HepG2 (cell line): ENCODE measurements at regions not wholly inside any gene's neighbourhood (a gene's known extent, or its start where the extent isn't known, plus 50 kb on each side); places are given as distances from the start of the nearest gene placed in this dataset.
A peak's percentile ranks its signal among the peaks of the same experiment; 100 is the strongest.

Source experiments
- ATAC-seq: fragments of 200-7000 bp; cut with Tn5 transposase; 3 replicates; pipeline ENCODE4 v1.9.1; 2020; ENCODE audit warnings: mild to moderate bottlenecking, moderate library complexity
- BruUV-seq: library from RNA; stranded (reverse); fragments of 400-500 nt; replicated peaks from 2 replicates; lab custom pipeline; 2021; lab: Mats Ljungman, UMichigan
- CTCF ChIA-PET: fragments of 300-600 bp; formaldehyde crosslinking; extraction: SDS; loops from one replicate; lab custom pipeline; 2021; ENCODE audit warnings: low total read pairs, inconsistent platforms, low intra/inter-chr PET ratio; lab: Yijun Ruan, JAX
- POLR2A ChIA-PET: fragments of 350-600 bp; sonication (Branson Sonifier 250); formaldehyde crosslinking; loops from one replicate; lab custom pipeline; 2020; ENCODE audit warnings: antibody characterized with exemption, inconsistent platforms; lab: Yijun Ruan, JAX
- DNase-seq: peaks from one replicate; pipeline ENCODE4 v3.0.0-alpha.2; 2015; ENCODE audit warnings: low spot score
- FAIRE-seq: peaks from 3 replicates; lab custom pipeline; 2011; peaks lifted over from hg19 to GRCh38; lab: Jason Lieb, UNC
- H2AFZ ChIP-seq: one replicate; pipeline ENCODE4 v1.6.1; 2011; ENCODE audit warnings: low read length, inconsistent platforms
- H3K27ac ChIP-seq: fragments of 300-600 bp; 3 replicates; pipeline ENCODE4 v1.8.0; 2011; ENCODE audit warnings: mixed run types, mild to moderate bottlenecking, mixed read lengths, low read length, inconsistent platforms; ENCODE audit not compliant: insufficient read depth; ENCODE audit errors: extremely low read length
- H3K27me3 ChIP-seq, 2 experiments: fragments of 200-600 bp in 1 of 2; 2 replicates in 1 of 2; 3 replicates in 1 of 2; pipeline versions ENCODE4 v1.6.0 to v1.8.0; 2011; ENCODE audit warnings: low read length in 2 of 2, mild to moderate bottlenecking in 2 of 2, moderate library complexity in 2 of 2, inconsistent platforms in 1 of 2; ENCODE audit not compliant: insufficient read depth in 2 of 2, control insufficient read depth in 1 of 2
- H3K36me3 ChIP-seq, 2 experiments: fragments of 200-600 bp in 1 of 2; replicated peaks in 1 of 2; 2 replicates in 1 of 2; 3 replicates in 1 of 2; pipeline versions ENCODE4 v1.5.1 to v1.8.0; 2011; ENCODE audit warnings: low read length in 2 of 2, inconsistent platforms in 1 of 2; ENCODE audit not compliant: insufficient read depth in 2 of 2, control insufficient read depth in 1 of 2
- H3K4me1 ChIP-seq: 2 replicates; pipeline ENCODE4 v1.5.1; 2012; ENCODE audit warnings: low read length, inconsistent platforms; ENCODE audit not compliant: insufficient read depth
- H3K4me2 ChIP-seq: 2 replicates; pipeline ENCODE4 v1.6.0; 2011; ENCODE audit warnings: low read depth, low read length, inconsistent platforms
- H3K4me3 ChIP-seq, 3 experiments: fragments of 200-600 bp in 1 of 3; sonication (generic), shearing (Covaris generic) in 1 of 3; replicated peaks in 1 of 3; 2 replicates each; pipeline ENCODE4 v1.5.1; 2011 to 2016; ENCODE audit warnings: low read length in 3 of 3, inconsistent platforms in 2 of 3, low read depth in 2 of 3, mild to moderate bottlenecking in 2 of 3, control low read depth in 1 of 3, mixed read lengths in 1 of 3; ENCODE audit not compliant: insufficient read depth in 1 of 3
- H3K79me2 ChIP-seq: one replicate; pipeline ENCODE4 v1.6.1; 2011; ENCODE audit warnings: low read length, inconsistent platforms; ENCODE audit not compliant: insufficient read depth
- H3K9ac ChIP-seq: 2 replicates; pipeline ENCODE4 v1.6.0; 2011; ENCODE audit warnings: mild to moderate bottlenecking, low read depth, low read length, inconsistent platforms; ENCODE audit not compliant: insufficient read depth
- H3K9me3 ChIP-seq: 2 replicates; pipeline ENCODE4 v1.5.1; 2012; ENCODE audit warnings: mild to moderate bottlenecking, low read length
- H4K20me1 ChIP-seq: 2 replicates; pipeline ENCODE4 v1.6.0; 2011; ENCODE audit warnings: inconsistent platforms, mild to moderate bottlenecking, low read length, moderate library complexity; ENCODE audit not compliant: insufficient read depth
- ELK4 ChIP-seq: sonication (generic); formaldehyde crosslinking; IDR thresholded peaks from 2 replicates; pipeline ENCODE4 v1.9.0; 2021; ENCODE audit warnings: missing genetic modification reagents, borderline replicate concordance
- HMG20A ChIP-seq: IDR thresholded peaks from 2 replicates; pipeline ENCODE4 v1.6.1; 2016; ENCODE audit warnings: borderline replicate concordance
- IRF2 ChIP-seq: IDR thresholded peaks from 2 replicates; pipeline ENCODE4 v1.6.1; 2018; ENCODE audit warnings: missing genetic modification reagents, missing compliant biosample characterization
- LCORL ChIP-seq, 2 experiments: fragments of 450-650 bp in 1 of 2; sonication (generic) in 1 of 2; formaldehyde crosslinking in 1 of 2; IDR thresholded peaks; 2 replicates each; pipeline versions ENCODE4 v1.5.0 to v1.6.1; 2017 to 2020; ENCODE audit warnings: antibody characterized with exemption in 1 of 2, missing genetic modification reagents in 1 of 2
- NCOA2 ChIP-seq: sonication (generic); formaldehyde crosslinking; IDR thresholded peaks from 2 replicates; pipeline ENCODE4 v1.8.0; 2022; ENCODE audit warnings: inconsistent platforms
- PITX1 ChIP-seq: sonication (generic); formaldehyde crosslinking; IDR thresholded peaks from 2 replicates; pipeline ENCODE4 v1.5.1; 2020; ENCODE audit warnings: mild to moderate bottlenecking, missing genetic modification reagents
- POLR2AphosphoS5 ChIP-seq: IDR thresholded peaks from 2 replicates; pipeline ENCODE4 v1.6.1; 2012; ENCODE audit warnings: low read depth, low read length
- RAD21 ChIP-seq: fragments of 450-650 bp; formaldehyde crosslinking; IDR thresholded peaks from 2 replicates; pipeline ENCODE4 v1.5.0; 2020; ENCODE audit warnings: mild to moderate bottlenecking
- SIN3B ChIP-seq: fragments of 150-350 bp; IDR thresholded peaks from 2 replicates; pipeline ENCODE4 v1.6.1; 2014; ENCODE audit warnings: low read length
- STAG1 ChIP-seq: sonication (generic); formaldehyde crosslinking; IDR thresholded peaks from 2 replicates; pipeline ENCODE4 v1.4.0; 2020; ENCODE audit warnings: missing genetic modification reagents
- ZMYM4 ChIP-seq: sonication (generic); formaldehyde crosslinking; IDR thresholded peaks from 2 replicates; pipeline ENCODE4 v1.8.1; 2023; ENCODE audit warnings: mild to moderate bottlenecking, missing genetic modification reagents
- ZNF362 ChIP-seq: sonication (generic); formaldehyde crosslinking; IDR thresholded peaks from 2 replicates; pipeline ENCODE4 v1.4.0; 2020; ENCODE audit warnings: missing genetic modification reagents, mild to moderate bottlenecking, borderline replicate concordance
- ZNF496 ChIP-seq: sonication (generic); formaldehyde crosslinking; IDR thresholded peaks from 2 replicates; pipeline ENCODE4 v1.8.1; 2023; ENCODE audit warnings: mild to moderate bottlenecking, moderate library complexity, missing genetic modification reagents; ENCODE audit not compliant: insufficient replicate concordance
- ZNF543 ChIP-seq: sonication (generic); formaldehyde crosslinking; IDR thresholded peaks from 2 replicates; pipeline ENCODE4 v1.4.0; 2020; ENCODE audit warnings: mild to moderate bottlenecking, missing genetic modification reagents
- ZNF724P ChIP-seq: sonication (generic); formaldehyde crosslinking; IDR thresholded peaks from 2 replicates; pipeline ENCODE4 v1.8.0; 2022; ENCODE audit warnings: missing genetic modification reagents, borderline replicate concordance
- ZSCAN22 ChIP-seq: sonication (generic); formaldehyde crosslinking; IDR thresholded peaks from 2 replicates; pipeline ENCODE4 v1.4.0; 2020; ENCODE audit warnings: mild to moderate bottlenecking, missing genetic modification reagents
- ZSCAN9 ChIP-seq: IDR thresholded peaks from 2 replicates; pipeline ENCODE4 v1.6.1; 2016; ENCODE audit warnings: borderline replicate concordance
- ZZZ3 ChIP-seq: sonication (generic); formaldehyde crosslinking; IDR thresholded peaks from 2 replicates; pipeline ENCODE4 v1.4.0; 2020; ENCODE audit warnings: missing genetic modification reagents, mild to moderate bottlenecking, borderline replicate concordance
- WGBS: methylation state at CpG from one replicate; pipeline ENCODE4 v1.1.6; 2017; ENCODE audit warnings: low lambda C conversion rate; 5-methylcytosine and 5-hydroxymethylcytosine counted together
- in situ Hi-C: cut with HindIII; loops from 2 replicates; pipeline ENCODE4 v1.10.0; 2017; ENCODE audit warnings: low pct_unique_long_range_greater_than_20kb; ENCODE audit not compliant: extremely low pct_ligation_motif_present
- intact Hi-C: fragments of 100-400 bp; cut with micrococcal nuclease; formaldehyde crosslinking; loops from one replicate; pipeline ENCODE4 v1.10.0; 2022; ENCODE audit not compliant: unreplicated experiment
- TF ChIP-seq, protein P1 (sequence below): sonication (generic); formaldehyde crosslinking; IDR thresholded peaks from 2 replicates; pipeline ENCODE4 v1.5.0; 2020; ENCODE audit warnings: mild to moderate bottlenecking, missing genetic modification reagents, moderate library complexity
- TF ChIP-seq, protein P2 (sequence below): sonication (generic); formaldehyde crosslinking; IDR thresholded peaks from 2 replicates; pipeline ENCODE4 v1.4.0; 2020; ENCODE audit warnings: missing genetic modification reagents

DNA sequence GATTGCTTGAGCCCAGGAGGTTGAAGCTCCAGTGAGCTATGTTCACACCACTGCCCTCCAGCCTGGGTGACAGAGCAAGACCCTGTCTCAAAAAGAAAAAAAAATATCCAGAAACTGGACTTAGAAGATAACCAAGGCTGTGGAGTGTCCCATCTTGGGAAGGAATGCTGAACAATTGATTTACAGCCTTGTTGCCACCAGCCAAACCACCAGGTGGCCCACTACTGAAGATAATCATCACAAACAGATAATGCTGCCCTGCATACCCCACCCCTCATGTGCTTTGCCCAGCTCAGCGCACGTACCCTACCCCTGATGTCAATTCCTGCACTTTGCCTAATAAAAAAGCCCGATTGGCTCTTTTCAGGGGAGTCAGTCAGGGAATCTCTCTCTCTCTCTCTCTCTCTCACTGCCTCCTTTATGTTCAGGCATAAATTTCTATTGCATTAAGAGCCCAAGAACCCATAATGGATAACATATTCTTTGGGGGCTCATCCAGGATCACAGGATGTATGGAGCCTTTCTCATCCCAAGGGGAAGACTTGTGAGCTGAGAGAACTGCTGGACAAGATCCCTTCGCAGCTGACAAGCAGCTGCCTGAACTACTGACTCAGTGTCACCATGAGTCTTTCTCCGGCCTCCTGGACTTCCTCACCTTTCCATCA lies 166.4 kb downstream of the CD24 start:
- H3K79me2 ChIP-seq: no peaks in the 10 kb centered on the region
- peak; percentile 30 for DNase-seq
- ATAC-seq: peak; percentile 79
- no peak overlapping the region for H3K4me2 ChIP-seq
- no peak overlapping the region for H3K9ac ChIP-seq
- POLR2A ChIA-PET: no interaction called here
- CTCF ChIA-PET: interaction anchor here (2.2 kb wide), 1 partner anchor 172 kb away, joined by 16 read pairs; no protein-coding TSS in a partner anchor
- H3K9me3 ChIP-seq: peaks cover 22% of the 10 kb centered on the region
- H4K20me1 ChIP-seq: no peaks in the 10 kb centered on the region
- in situ Hi-C loops (loop anchor here (10.0 kb wide), 1 partner anchor 167 kb away; the partner anchor contains the start of gene CD24), intact Hi-C loops (loop anchor here (1.0 kb wide), 2 partner anchors 167 to 171 kb away; no protein-coding TSS in a partner anchor)
- H3K27ac ChIP-seq: no peak overlapping the region
- peak; percentile 63 for FAIRE-seq
- 51% methylated on average over 5 of the region's 5 CpGs for WGBS
- H3K4me1 ChIP-seq: peaks cover 21% of the 10 kb centered on the region
- H2AFZ ChIP-seq: no peak overlapping the region
- H3K27me3 ChIP-seq: no peaks in the 10 kb centered on the region; a peak in 1 of 5 replicates
- no peak overlapping the region for H3K4me3 ChIP-seq
- H3K36me3 ChIP-seq: no peaks in the 10 kb centered on the region
- no TSS peak for BruUV-seq
- TF ChIP-seq NCOA2 (no peak), IRF2 (CRISPR knock-in tag) (0 out of 2 replicates have a peak, but pooled peaks have one; percentile 18), PITX1 (CRISPR knock-in tag) (no peak), SIN3B (no peak), ZSCAN22 (CRISPR knock-in tag) (no peak), LCORL (IDR thresholded peaks at IDR 0.05) (no peak), LCORL (CRISPR knock-in tag; IDR thresholded peaks at IDR 0.05) (no peak), ZNF543 (CRISPR knock-in tag) (no peak), POLR2AphosphoS5 (no peak), ZNF362 (CRISPR knock-in tag) (no peak), RAD21 (peak; percentile 56), HMG20A (CRISPR knock-in tag) (no peak), ZZZ3 (CRISPR knock-in tag) (no peak), ZSCAN9 (CRISPR knock-in tag) (no peak), STAG1 (CRISPR knock-in tag) (peak; percentile 65), ZNF724P (no peak), ELK4 (no peak), ZMYM4 (CRISPR knock-in tag) (peak; percentile 43; the same call in 1 of the 2 replicates), ZNF496 (CRISPR knock-in tag) (no peak)
- TF ChIP-seq, protein P1, sequence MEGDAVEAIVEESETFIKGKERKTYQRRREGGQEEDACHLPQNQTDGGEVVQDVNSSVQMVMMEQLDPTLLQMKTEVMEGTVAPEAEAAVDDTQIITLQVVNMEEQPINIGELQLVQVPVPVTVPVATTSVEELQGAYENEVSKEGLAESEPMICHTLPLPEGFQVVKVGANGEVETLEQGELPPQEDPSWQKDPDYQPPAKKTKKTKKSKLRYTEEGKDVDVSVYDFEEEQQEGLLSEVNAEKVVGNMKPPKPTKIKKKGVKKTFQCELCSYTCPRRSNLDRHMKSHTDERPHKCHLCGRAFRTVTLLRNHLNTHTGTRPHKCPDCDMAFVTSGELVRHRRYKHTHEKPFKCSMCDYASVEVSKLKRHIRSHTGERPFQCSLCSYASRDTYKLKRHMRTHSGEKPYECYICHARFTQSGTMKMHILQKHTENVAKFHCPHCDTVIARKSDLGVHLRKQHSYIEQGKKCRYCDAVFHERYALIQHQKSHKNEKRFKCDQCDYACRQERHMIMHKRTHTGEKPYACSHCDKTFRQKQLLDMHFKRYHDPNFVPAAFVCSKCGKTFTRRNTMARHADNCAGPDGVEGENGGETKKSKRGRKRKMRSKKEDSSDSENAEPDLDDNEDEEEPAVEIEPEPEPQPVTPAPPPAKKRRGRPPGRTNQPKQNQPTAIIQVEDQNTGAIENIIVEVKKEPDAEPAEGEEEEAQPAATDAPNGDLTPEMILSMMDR (CRISPR knock-in tag): peak; percentile 64
- TF ChIP-seq, protein P2, sequence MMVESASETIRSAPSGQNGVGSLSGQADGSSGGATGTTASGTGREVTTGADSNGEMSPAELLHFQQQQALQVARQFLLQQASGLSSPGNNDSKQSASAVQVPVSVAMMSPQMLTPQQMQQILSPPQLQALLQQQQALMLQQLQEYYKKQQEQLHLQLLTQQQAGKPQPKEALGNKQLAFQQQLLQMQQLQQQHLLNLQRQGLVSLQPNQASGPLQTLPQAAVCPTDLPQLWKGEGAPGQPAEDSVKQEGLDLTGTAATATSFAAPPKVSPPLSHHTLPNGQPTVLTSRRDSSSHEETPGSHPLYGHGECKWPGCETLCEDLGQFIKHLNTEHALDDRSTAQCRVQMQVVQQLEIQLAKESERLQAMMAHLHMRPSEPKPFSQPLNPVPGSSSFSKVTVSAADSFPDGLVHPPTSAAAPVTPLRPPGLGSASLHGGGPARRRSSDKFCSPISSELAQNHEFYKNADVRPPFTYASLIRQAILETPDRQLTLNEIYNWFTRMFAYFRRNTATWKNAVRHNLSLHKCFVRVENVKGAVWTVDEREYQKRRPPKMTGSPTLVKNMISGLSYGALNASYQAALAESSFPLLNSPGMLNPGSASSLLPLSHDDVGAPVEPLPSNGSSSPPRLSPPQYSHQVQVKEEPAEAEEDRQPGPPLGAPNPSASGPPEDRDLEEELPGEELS (CRISPR knock-in tag): no peak
